CD4-positive, alpha-beta T cell (primary cell): ENCODE measurements at regions not wholly inside any gene's neighbourhood (a gene's known extent, or its start where the extent isn't known, plus 50 kb on each side); places are given as distances from the start of the nearest gene placed in this dataset.

Experiments used
- ATAC-seq: fragments of 200-7000 bp; cut with Tn5 transposase; one replicate; pipeline ENCODE4 v1.10.0; 2022; ENCODE audit warnings: mild to moderate bottlenecking; ENCODE audit not compliant: poor library complexity
- CTCF ChIA-PET: fragments of 350-600 bp; sonication (Branson Sonifier 250); formaldehyde crosslinking; loops from one replicate; lab custom pipeline; 2021; ENCODE audit warnings: antibody characterized with exemption, inconsistent platforms; lab: Charles Lee
- POLR2A ChIA-PET: fragments of 350-600 bp; sonication (Branson Sonifier 250); formaldehyde crosslinking; loops from one replicate; lab custom pipeline; 2021; ENCODE audit warnings: antibody characterized with exemption, inconsistent platforms; lab: Charles Lee
- DNase-seq, 14 experiments: peaks; one replicate each; pipeline ENCODE4 v3.0.0-alpha.2; 2013 to 2020; ENCODE audit warnings: mixed read lengths in 2 of 14
- H3K27ac ChIP-seq, 2 donors: one replicate each; pipeline versions ENCODE4 v1.5.1 to v1.7.0; 2013; ENCODE audit warnings: low read length in 2 of 2, low read depth in 1 of 2, mild to moderate bottlenecking in 1 of 2
- H3K27me3 ChIP-seq, 2 experiments: 1 replicate in 1 of 2; 2 replicates in 1 of 2; pipeline versions ENCODE4 v1.6.1 to v1.7.0; 2013; ENCODE audit warnings: low read length in 2 of 2, control low read depth in 1 of 2, mild to moderate bottlenecking in 1 of 2, moderate library complexity in 1 of 2; ENCODE audit not compliant: insufficient read depth in 2 of 2, control insufficient read depth in 1 of 2
- H3K36me3 ChIP-seq: one replicate; pipeline ENCODE4 v1.6.1; 2013; ENCODE audit warnings: low read length, control low read depth; ENCODE audit not compliant: insufficient read depth
- H3K4me1 ChIP-seq: one replicate; pipeline ENCODE4 v1.6.1; 2013; ENCODE audit warnings: low read length, control low read depth; ENCODE audit not compliant: insufficient read depth
- H3K4me3 ChIP-seq: one replicate; pipeline ENCODE4 v1.5.1; 2013; ENCODE audit warnings: mild to moderate bottlenecking, low read length, moderate library complexity
- H3K9me3 ChIP-seq, 2 experiments: 1 replicate in 1 of 2; 2 replicates in 1 of 2; pipeline versions ENCODE4 v1.6.1 to v1.7.0; 2013; ENCODE audit warnings: low read length in 2 of 2, mild to moderate bottlenecking in 2 of 2, control low read depth in 1 of 2, moderate library complexity in 1 of 2; ENCODE audit not compliant: control insufficient read depth in 1 of 2, insufficient read depth in 1 of 2
- H3K27ac Mint-ChIP-seq: one replicate; pipeline ENCODE4 v1.8.0; 2020; ENCODE audit warnings: mixed read lengths
- H3K27me3 Mint-ChIP-seq: one replicate; pipeline ENCODE4 v1.8.0; 2021; ENCODE audit warnings: mixed read lengths
- H3K36me3 Mint-ChIP-seq: one replicate; pipeline ENCODE4 v1.8.0; 2021; ENCODE audit warnings: low read depth, mixed read lengths
- H3K4me1 Mint-ChIP-seq: one replicate; pipeline ENCODE4 v1.8.0; 2021; ENCODE audit warnings: low read depth, mixed read lengths
- H3K4me3 Mint-ChIP-seq: one replicate; pipeline ENCODE4 v1.8.0; 2020; ENCODE audit warnings: mild to moderate bottlenecking, mixed read lengths
- H3K9me3 Mint-ChIP-seq: one replicate; pipeline ENCODE4 v1.8.0; 2020; ENCODE audit warnings: mixed read lengths
- CTCF ChIP-seq: fragments of 200-600 bp; IDR thresholded peaks from one replicate; pipeline ENCODE4 v1.8.0; 2022; ENCODE audit warnings: antibody characterized with exemption, mild to moderate bottlenecking
- intact Hi-C, 2 experiments: fragments of 100-400 bp; cut with DNase I in 1 of 2; cut with micrococcal nuclease in 1 of 2; formaldehyde crosslinking; loops; one replicate each; pipeline versions ENCODE4 v1.15.1 to v1.9.0; 2023 to 2025; cut with DNase I, micrococcal nuclease

GRCh38 chr5:121688126-121688525 lies 163.6 kb upstream of the FTMT start:
- H3K4me3 ChIP-seq: no peak overlapping the region
- Mint-ChIP-seq H3K27me3 (no peaks in the 10 kb centered on the region), H3K36me3 (no peaks in the 10 kb centered on the region), H3K4me3 (no peak overlapping the region), H3K27ac (no peak overlapping the region), H3K4me1 (no peaks in the 10 kb centered on the region), H3K9me3 (peaks cover 3% of the 10 kb centered on the region)
- H3K36me3 ChIP-seq: no peaks in the 10 kb centered on the region
- H3K27ac ChIP-seq: no peak overlapping the region
- TF ChIP-seq CTCF: no peak
- H3K4me1 ChIP-seq: no peaks in the 10 kb centered on the region
- H3K9me3 ChIP-seq: no peaks in the 10 kb centered on the region
- ATAC-seq: no peak
- H3K27me3 ChIP-seq: no peaks in the 10 kb centered on the region
- ChIA-PET POLR2A (no interaction called here), CTCF (no interaction called here)
- intact Hi-C loops: no loop called here
- DNase-seq: no peak

GRCh38 chr5:121688781-121689180 lies 162.9 kb upstream of the FTMT start:
- Histone ChIP-seq H3K27ac (no peak overlapping the region), H3K27me3 (no peaks in the 10 kb centered on the region), H3K4me3 (no peak overlapping the region), H3K4me1 (no peaks in the 10 kb centered on the region), H3K9me3 (no peaks in the 10 kb centered on the region), H3K36me3 (no peaks in the 10 kb centered on the region)
- CTCF ChIA-PET: no interaction called here
- no peak for ATAC-seq
- POLR2A ChIA-PET: no interaction called here
- intact Hi-C loops: no loop called here
- H3K9me3 Mint-ChIP-seq: no peaks in the 10 kb centered on the region
- no peak for TF ChIP-seq CTCF
- no peaks in the 10 kb centered on the region for H3K36me3 Mint-ChIP-seq
- DNase-seq: no peak
- no peaks in the 10 kb centered on the region for H3K4me1 Mint-ChIP-seq
- H3K27me3 Mint-ChIP-seq: no peaks in the 10 kb centered on the region
- no peak overlapping the region for H3K4me3 Mint-ChIP-seq
- H3K27ac Mint-ChIP-seq: no peak overlapping the region

- intact Hi-C loops: no loop called here
- DNase-seq (no peak), ATAC-seq (no peak)
- TF ChIP-seq CTCF: no peak
- Histone ChIP-seq H3K4me3 (no peak overlapping the region), H3K9me3 (no peaks in the 10 kb centered on the region), H3K36me3 (no peaks in the 10 kb centered on the region), H3K27ac (no peak overlapping the region), H3K27me3 (no peaks in the 10 kb centered on the region), H3K4me1 (no peaks in the 10 kb centered on the region)
- Mint-ChIP-seq H3K27me3 (no peaks in the 10 kb centered on the region), H3K4me1 (no peaks in the 10 kb centered on the region), H3K27ac (no peak overlapping the region), H3K4me3 (no peak overlapping the region), H3K36me3 (no peaks in the 10 kb centered on the region), H3K9me3 (no peaks in the 10 kb centered on the region)
- CTCF ChIA-PET: no interaction called here
- POLR2A ChIA-PET: no interaction called here
These were observed 160.2 kb upstream of the FTMT start for GRCh38 chr5:121691478-121691877.
